MM.1S (cell line): ENCODE measurements at regions not wholly inside any gene's neighbourhood (a gene's known extent, or its start where the extent isn't known, plus 50 kb on each side); places are given as distances from the start of the nearest gene placed in this dataset.
"Not testable (repeated sequence)": the region's sequence is repeated elsewhere in the genome, so short reads cannot be mapped to it uniquely, and the experiment has no call there.

Experiments used
- DNase-seq: peaks from one replicate; pipeline ENCODE4 v3.0.0-alpha.2; 2015
- H2AFZ ChIP-seq: fragments of 300-600 bp; sonication (generic); 2 replicates; pipeline ENCODE4 v1.6.0; 2016; ENCODE audit warnings: antibody characterized with exemption, low read length
- H3F3A ChIP-seq: fragments of 300-600 bp; sonication (generic); 2 replicates; pipeline ENCODE4 v1.6.1; 2016; ENCODE audit warnings: mild to moderate bottlenecking, antibody characterized with exemption, low read length, moderate library complexity, mixed read lengths; ENCODE audit not compliant: insufficient read depth
- H3K27ac ChIP-seq: fragments of 300-600 bp; sonication (generic); 2 replicates; pipeline ENCODE4 v1.5.1; 2016; ENCODE audit warnings: mild to moderate bottlenecking, low read length
- H3K27me3 ChIP-seq: fragments of 300-600 bp; sonication (generic); replicated peaks from 2 replicates; pipeline ENCODE4 v1.6.0; 2016; ENCODE audit warnings: low read length; ENCODE audit not compliant: insufficient read depth
- H3K36me3 ChIP-seq: fragments of 300-600 bp; sonication (generic); replicated peaks from 2 replicates; pipeline ENCODE4 v1.6.1; 2016; ENCODE audit warnings: mild to moderate bottlenecking, low read length, mixed read lengths; ENCODE audit not compliant: insufficient read depth
- H3K4me1 ChIP-seq: fragments of 300-600 bp; sonication (generic); 2 replicates; pipeline ENCODE4 v1.6.1; 2016; ENCODE audit warnings: low read length, mixed read lengths
- H3K4me2 ChIP-seq: fragments of 300-600 bp; sonication (generic); 2 replicates; pipeline ENCODE4 v1.6.0; 2016; ENCODE audit warnings: low read depth, low read length
- H3K4me3 ChIP-seq: fragments of 300-600 bp; sonication (generic); 2 replicates; pipeline ENCODE4 v1.5.1; 2016; ENCODE audit warnings: low read length, mixed read lengths
- H3K79me2 ChIP-seq: fragments of 300-600 bp; sonication (generic); 2 replicates; pipeline ENCODE4 v1.6.1; 2016; ENCODE audit warnings: mixed run types, low read length, mixed read lengths
- H3K9ac ChIP-seq: fragments of 300-600 bp; sonication (generic); 2 replicates; pipeline ENCODE4 v1.6.1; 2016; ENCODE audit warnings: low read length, mixed read lengths
- H3K9me2 ChIP-seq: fragments of 300-600 bp; sonication (generic); replicated peaks from 2 replicates; pipeline ENCODE4 v1.6.1; 2016; ENCODE audit warnings: mild to moderate bottlenecking, low read length, mixed read lengths; ENCODE audit not compliant: insufficient read depth
- H3K9me3 ChIP-seq: fragments of 300-600 bp; sonication (generic); replicated peaks from 2 replicates; pipeline ENCODE4 v1.6.1; 2016; ENCODE audit warnings: mild to moderate bottlenecking, low read length, mixed read lengths; ENCODE audit not compliant: insufficient read depth
- H4K20me1 ChIP-seq: fragments of 300-600 bp; sonication (generic); 2 replicates; pipeline ENCODE4 v1.6.1; 2016; ENCODE audit warnings: mild to moderate bottlenecking, low read length, moderate library complexity, mixed read lengths; ENCODE audit not compliant: insufficient read depth
- EZH2 ChIP-seq: fragments of 300-600 bp; sonication (generic); optimal IDR thresholded peaks from 2 replicates; pipeline ENCODE3; 2017; ENCODE audit warnings: low read depth, mild to moderate bottlenecking, antibody characterized with exemption, low read length, mixed read lengths
- EZH2phosphoT487 ChIP-seq: fragments of 300-600 bp; sonication (generic); IDR thresholded peaks from 2 replicates; pipeline ENCODE4 v1.6.1; 2018; ENCODE audit warnings: antibody characterized with exemption, low read length
- TF ChIP-seq, protein P1 (sequence below): fragments of 300-600 bp; sonication (generic); IDR thresholded peaks from 2 replicates; pipeline ENCODE4 v1.5.1; 2016; ENCODE audit warnings: antibody characterized with exemption, low read length, mixed read lengths

GRCh38 chr14:31911160-31911559 lies 165.9 kb upstream of the ARHGAP5 start:
- Histone ChIP-seq H3K36me3 (no peaks in the 10 kb centered on the region), H3K9me2 (no peaks in the 10 kb centered on the region), H3K4me2 (no peak overlapping the region), H3K27me3 (no peaks in the 10 kb centered on the region), H3K79me2 (no peaks in the 10 kb centered on the region), H3F3A (no peaks in the 10 kb centered on the region), H4K20me1 (no peaks in the 10 kb centered on the region), H3K9ac (no peak overlapping the region), H2AFZ (no peak overlapping the region), H3K4me1 (no peaks in the 10 kb centered on the region), H3K27ac (no peak overlapping the region), H3K4me3 (no peak overlapping the region), H3K9me3 (no peaks in the 10 kb centered on the region)
- no peak for TF ChIP-seq EZH2phosphoT487
- TF ChIP-seq, protein P1, sequence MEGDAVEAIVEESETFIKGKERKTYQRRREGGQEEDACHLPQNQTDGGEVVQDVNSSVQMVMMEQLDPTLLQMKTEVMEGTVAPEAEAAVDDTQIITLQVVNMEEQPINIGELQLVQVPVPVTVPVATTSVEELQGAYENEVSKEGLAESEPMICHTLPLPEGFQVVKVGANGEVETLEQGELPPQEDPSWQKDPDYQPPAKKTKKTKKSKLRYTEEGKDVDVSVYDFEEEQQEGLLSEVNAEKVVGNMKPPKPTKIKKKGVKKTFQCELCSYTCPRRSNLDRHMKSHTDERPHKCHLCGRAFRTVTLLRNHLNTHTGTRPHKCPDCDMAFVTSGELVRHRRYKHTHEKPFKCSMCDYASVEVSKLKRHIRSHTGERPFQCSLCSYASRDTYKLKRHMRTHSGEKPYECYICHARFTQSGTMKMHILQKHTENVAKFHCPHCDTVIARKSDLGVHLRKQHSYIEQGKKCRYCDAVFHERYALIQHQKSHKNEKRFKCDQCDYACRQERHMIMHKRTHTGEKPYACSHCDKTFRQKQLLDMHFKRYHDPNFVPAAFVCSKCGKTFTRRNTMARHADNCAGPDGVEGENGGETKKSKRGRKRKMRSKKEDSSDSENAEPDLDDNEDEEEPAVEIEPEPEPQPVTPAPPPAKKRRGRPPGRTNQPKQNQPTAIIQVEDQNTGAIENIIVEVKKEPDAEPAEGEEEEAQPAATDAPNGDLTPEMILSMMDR, result no peak
- no peak for TF ChIP-seq EZH2
- DNase-seq, result no peak

GRCh38 chr14:31913370-31913769 lies 163.7 kb upstream of the ARHGAP5 start:
- no peaks in the 10 kb centered on the region for H3K9me2 ChIP-seq
- H3K4me3 ChIP-seq, result no peak overlapping the region
- no peaks in the 10 kb centered on the region for H3F3A ChIP-seq
- H3K36me3 ChIP-seq, result no peaks in the 10 kb centered on the region
- no peaks in the 10 kb centered on the region for H3K4me1 ChIP-seq
- TF ChIP-seq, protein P1, result no peak
- TF ChIP-seq EZH2phosphoT487, result no peak
- no peak for TF ChIP-seq EZH2
- no peaks in the 10 kb centered on the region for H3K79me2 ChIP-seq
- no peak for DNase-seq
- no peaks in the 10 kb centered on the region for H3K27me3 ChIP-seq
- no peak overlapping the region for H2AFZ ChIP-seq
- no peaks in the 10 kb centered on the region for H4K20me1 ChIP-seq
- H3K9me3 ChIP-seq, result no peaks in the 10 kb centered on the region
- no peak overlapping the region for H3K4me2 ChIP-seq
- H3K27ac ChIP-seq, result no peak overlapping the region
- no peak overlapping the region for H3K9ac ChIP-seq

GRCh38 chr14:31918289-31918688 lies 158.8 kb upstream of the ARHGAP5 start:
- not testable (repeated sequence) for H3K4me2 ChIP-seq, DNase-seq, H3F3A ChIP-seq, H3K9me2 ChIP-seq, H3K79me2 ChIP-seq, H3K4me3 ChIP-seq, H3K36me3 ChIP-seq, H2AFZ ChIP-seq, H3K9me3 ChIP-seq, H3K27ac ChIP-seq, H4K20me1 ChIP-seq, H3K27me3 ChIP-seq, H3K9ac ChIP-seq, H3K4me1 ChIP-seq

DNA sequence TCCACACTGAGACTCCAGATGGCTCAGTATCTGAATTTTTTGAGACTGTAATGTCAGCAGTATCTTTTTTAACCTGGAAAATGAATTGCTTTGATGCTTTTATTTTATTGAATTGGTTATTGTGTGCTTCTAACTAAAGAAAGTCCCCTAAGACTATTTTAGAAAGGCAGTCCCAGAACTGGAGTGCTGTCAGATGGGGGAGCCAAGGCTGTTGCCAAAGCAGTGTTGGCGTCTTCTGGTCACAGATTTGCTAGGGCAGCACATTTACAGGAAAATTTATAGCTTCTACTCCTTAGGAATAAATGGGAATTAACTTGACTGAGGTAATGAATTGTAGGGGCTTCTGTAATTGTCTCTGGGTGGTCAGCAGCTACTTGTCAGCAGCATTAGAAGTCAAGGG lies 157.1 kb upstream of the ARHGAP5 start:
- no peaks in the 10 kb centered on the region for H3K79me2 ChIP-seq
- H3K27ac ChIP-seq, result no peak overlapping the region
- H3K4me3 ChIP-seq, result no peak overlapping the region
- H3K9me2 ChIP-seq, result no peaks in the 10 kb centered on the region
- no peak overlapping the region for H3K4me2 ChIP-seq
- no peaks in the 10 kb centered on the region for H3K4me1 ChIP-seq
- DNase-seq, result no peak
- H4K20me1 ChIP-seq, result no peaks in the 10 kb centered on the region
- no peaks in the 10 kb centered on the region for H3K9me3 ChIP-seq
- no peaks in the 10 kb centered on the region for H3F3A ChIP-seq
- H3K27me3 ChIP-seq, result no peaks in the 10 kb centered on the region
- no peak overlapping the region for H3K9ac ChIP-seq
- no peak overlapping the region for H2AFZ ChIP-seq
- H3K36me3 ChIP-seq, result no peaks in the 10 kb centered on the region
- TF ChIP-seq EZH2 (no peak), EZH2phosphoT487 (no peak)
- TF ChIP-seq, protein P1, result no peak
